ENCODE measurements at regions not wholly inside any gene's neighbourhood (a gene's known extent, or its start where the extent isn't known, plus 50 kb on each side); places are given as distances from the start of the nearest gene placed in this dataset.

DNA sequence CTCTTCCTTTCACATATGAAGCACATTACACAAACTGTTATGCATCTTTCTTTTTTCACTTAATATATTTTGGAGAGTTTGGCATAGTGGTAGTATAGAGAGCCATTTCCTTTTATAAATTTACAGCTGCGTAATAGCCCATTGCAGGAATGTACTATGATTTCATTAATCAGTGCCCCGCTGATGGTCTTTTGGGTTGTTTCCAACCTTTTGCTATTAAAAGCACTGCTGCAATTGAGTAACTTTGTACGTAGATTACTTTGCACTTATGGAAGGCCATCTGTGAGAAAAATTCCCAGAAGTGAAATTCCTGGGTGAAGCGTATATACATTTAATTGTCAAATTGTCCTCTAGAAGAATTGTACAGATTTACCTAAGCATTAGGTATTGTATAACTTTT is 565.3 kb upstream of the ZNF804A start:
- no peak overlapping the region for H3K27ac ChIP-seq (ENCODE audit: low read depth, low read length)
- H3K4me2 ChIP-seq (ENCODE audit: insufficient read depth, low read length): no peak overlapping the region
- H3K9me3 ChIP-seq (ENCODE audit: low read depth, low read length): no peaks in the 10 kb centered on the region
- H3K4me1 ChIP-seq (ENCODE audit: insufficient read depth, low read length): no peaks in the 10 kb centered on the region
- DNase-seq (ENCODE audit: insufficient read length, low spot score, missing footprints): no peak
- no peak overlapping the region for H2AFZ ChIP-seq (ENCODE audit: low read length)
- H3K27me3 ChIP-seq (ENCODE audit: insufficient read depth, low read length): no peaks in the 10 kb centered on the region
- no peaks in the 10 kb centered on the region for H3K79me2 ChIP-seq (ENCODE audit: insufficient read depth, low read length)
- H4K20me1 ChIP-seq (ENCODE audit: insufficient read depth, low read length): no peaks in the 10 kb centered on the region
- H3K4me3 ChIP-seq (ENCODE audit: insufficient read depth, low read length): no peak overlapping the region
- no peaks in the 10 kb centered on the region for H3K36me3 ChIP-seq (ENCODE audit: insufficient read depth, low read length)
- TF ChIP-seq, protein P1, sequence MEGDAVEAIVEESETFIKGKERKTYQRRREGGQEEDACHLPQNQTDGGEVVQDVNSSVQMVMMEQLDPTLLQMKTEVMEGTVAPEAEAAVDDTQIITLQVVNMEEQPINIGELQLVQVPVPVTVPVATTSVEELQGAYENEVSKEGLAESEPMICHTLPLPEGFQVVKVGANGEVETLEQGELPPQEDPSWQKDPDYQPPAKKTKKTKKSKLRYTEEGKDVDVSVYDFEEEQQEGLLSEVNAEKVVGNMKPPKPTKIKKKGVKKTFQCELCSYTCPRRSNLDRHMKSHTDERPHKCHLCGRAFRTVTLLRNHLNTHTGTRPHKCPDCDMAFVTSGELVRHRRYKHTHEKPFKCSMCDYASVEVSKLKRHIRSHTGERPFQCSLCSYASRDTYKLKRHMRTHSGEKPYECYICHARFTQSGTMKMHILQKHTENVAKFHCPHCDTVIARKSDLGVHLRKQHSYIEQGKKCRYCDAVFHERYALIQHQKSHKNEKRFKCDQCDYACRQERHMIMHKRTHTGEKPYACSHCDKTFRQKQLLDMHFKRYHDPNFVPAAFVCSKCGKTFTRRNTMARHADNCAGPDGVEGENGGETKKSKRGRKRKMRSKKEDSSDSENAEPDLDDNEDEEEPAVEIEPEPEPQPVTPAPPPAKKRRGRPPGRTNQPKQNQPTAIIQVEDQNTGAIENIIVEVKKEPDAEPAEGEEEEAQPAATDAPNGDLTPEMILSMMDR (IDR thresholded peaks at IDR 0.05; ENCODE audit: extremely low read depth, low read depth, low read length): no peak

DNA sequence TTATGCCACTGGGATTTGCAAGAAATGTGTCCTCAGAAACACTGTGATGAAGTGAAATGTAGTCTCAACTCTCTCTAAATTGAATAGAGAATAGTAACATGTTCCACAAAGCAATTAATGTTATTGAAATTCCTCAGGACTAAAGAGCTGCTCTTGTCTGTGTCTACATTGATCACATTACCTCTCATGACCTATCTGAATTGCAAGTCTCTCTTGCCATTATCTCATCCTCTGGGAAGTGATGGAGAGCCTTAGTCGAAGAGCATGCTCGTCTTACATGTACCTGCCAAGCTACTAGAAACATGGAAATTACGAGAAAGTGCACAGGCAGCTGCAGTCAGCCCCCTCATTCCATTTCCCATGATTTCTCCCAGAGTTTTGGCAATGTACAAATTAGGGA is 561.1 kb upstream of the ZNF804A start:
- Histone ChIP-seq H3K4me2 (ENCODE audit: insufficient read depth, low read length) (no peak overlapping the region), H3K4me1 (ENCODE audit: insufficient read depth, low read length) (no peaks in the 10 kb centered on the region)
- TF ChIP-seq, protein P1 (IDR thresholded peaks at IDR 0.05; ENCODE audit: extremely low read depth, low read depth, low read length): no peak

GRCh38 chr2:184039493-184039892 is 558.8 kb upstream of the ZNF804A start:
- H3K27me3 ChIP-seq (ENCODE audit: insufficient read depth, low read length): no peaks in the 10 kb centered on the region
- TF ChIP-seq, protein P1 (IDR thresholded peaks at IDR 0.05; ENCODE audit: extremely low read depth, low read depth, low read length): no peak
- no peaks in the 10 kb centered on the region for H3K36me3 ChIP-seq (ENCODE audit: insufficient read depth, low read length)
- H3K4me2 ChIP-seq (ENCODE audit: insufficient read depth, low read length): no peak overlapping the region
- no peak overlapping the region for H3K4me3 ChIP-seq (ENCODE audit: insufficient read depth, low read length)
- H2AFZ ChIP-seq (ENCODE audit: low read length): no peak overlapping the region
- no peaks in the 10 kb centered on the region for H4K20me1 ChIP-seq (ENCODE audit: insufficient read depth, low read length)
- H3K79me2 ChIP-seq (ENCODE audit: insufficient read depth, low read length): no peaks in the 10 kb centered on the region
- peaks cover 1% of the 10 kb centered on the region for H3K9me3 ChIP-seq (ENCODE audit: low read depth, low read length)
- H3K4me1 ChIP-seq (ENCODE audit: insufficient read depth, low read length): no peaks in the 10 kb centered on the region
- DNase-seq (ENCODE audit: insufficient read length, low spot score, missing footprints): no peak
- no peak overlapping the region for H3K27ac ChIP-seq (ENCODE audit: low read depth, low read length)

More for the DNA sequence above, 561.1 kb upstream of the ZNF804A start:
- H2AFZ ChIP-seq (ENCODE audit: low read length): no peak overlapping the region
- H3K27ac ChIP-seq (ENCODE audit: low read depth, low read length): no peak overlapping the region
- H3K4me3 ChIP-seq (ENCODE audit: insufficient read depth, low read length): no peak overlapping the region
- H4K20me1 ChIP-seq (ENCODE audit: insufficient read depth, low read length): no peaks in the 10 kb centered on the region
- no peaks in the 10 kb centered on the region for H3K27me3 ChIP-seq (ENCODE audit: insufficient read depth, low read length)
- no peaks in the 10 kb centered on the region for H3K79me2 ChIP-seq (ENCODE audit: insufficient read depth, low read length)
- H3K9me3 ChIP-seq (ENCODE audit: low read depth, low read length): peaks cover 1% of the 10 kb centered on the region
- no peaks in the 10 kb centered on the region for H3K36me3 ChIP-seq (ENCODE audit: insufficient read depth, low read length)
- DNase-seq (ENCODE audit: insufficient read length, low spot score, missing footprints): no peak

DNA sequence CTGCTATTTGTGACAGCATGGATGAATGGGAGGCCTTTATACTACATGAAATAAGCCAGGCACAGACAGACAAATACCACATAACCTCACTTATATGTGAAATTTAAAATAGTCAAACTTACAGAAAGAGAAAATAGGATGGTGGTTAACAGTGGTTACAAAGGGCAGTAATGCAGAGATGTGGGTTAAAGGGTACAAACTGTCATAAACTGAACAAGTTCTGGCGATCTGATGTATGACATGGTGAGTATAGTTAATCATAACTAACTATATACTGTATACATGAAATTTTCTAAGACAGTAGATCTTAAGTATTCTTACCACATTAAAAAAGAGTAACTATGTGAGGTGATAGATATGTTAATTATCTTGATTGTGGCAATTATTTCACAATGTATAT is 558.1 kb upstream of the ZNF804A start:
- Histone ChIP-seq H3K36me3 (ENCODE audit: insufficient read depth, low read length) (no peaks in the 10 kb centered on the region), H2AFZ (ENCODE audit: low read length) (no peak overlapping the region), H3K4me3 (ENCODE audit: insufficient read depth, low read length) (no peak overlapping the region), H4K20me1 (ENCODE audit: insufficient read depth, low read length) (no peaks in the 10 kb centered on the region), H3K4me1 (ENCODE audit: insufficient read depth, low read length) (no peaks in the 10 kb centered on the region), H3K27me3 (ENCODE audit: insufficient read depth, low read length) (no peaks in the 10 kb centered on the region), H3K27ac (ENCODE audit: low read depth, low read length) (no peak overlapping the region), H3K9me3 (ENCODE audit: low read depth, low read length) (peaks cover 1% of the 10 kb centered on the region), H3K79me2 (ENCODE audit: insufficient read depth, low read length) (no peaks in the 10 kb centered on the region), H3K4me2 (ENCODE audit: insufficient read depth, low read length) (no peak overlapping the region)
- DNase-seq (ENCODE audit: insufficient read length, low spot score, missing footprints): no peak
- TF ChIP-seq, protein P1 (IDR thresholded peaks at IDR 0.05; ENCODE audit: extremely low read depth, low read depth, low read length): no peak

All from osteoblast (primary cell).